ENCODE measurements at regions not wholly inside any gene's neighbourhood (a gene's known extent, or its start where the extent isn't known, plus 50 kb on each side); places are given as distances from the start of the nearest gene placed in this dataset.

GRCh38 chr5:124285071-124285470, 461.4 kb downstream of the ZNF608 start:
- Histone ChIP-seq H3K4me2 (ENCODE audit: low read depth, low read length) (no peak overlapping the region), H3K36me3 (replicated peaks in 1 of 2; ENCODE audit: control insufficient read depth in 1 of 2, insufficient read depth in 2 of 2, low read length in 2 of 2) (no peaks in the 10 kb centered on the region), H3K27ac (ENCODE audit: extremely low read length, insufficient read depth, low read length) (no peak overlapping the region), H3K27me3 (ENCODE audit: control insufficient read depth in 1 of 2, insufficient read depth in 2 of 2, low read length in 2 of 2) (no peaks in the 10 kb centered on the region), H2AFZ (ENCODE audit: low read length) (no peak overlapping the region), H3K4me1 (ENCODE audit: insufficient read depth, low read length) (peaks cover 35% of the 10 kb centered on the region), H3K4me3 (replicated peaks in 1 of 3; ENCODE audit: insufficient read depth in 1 of 3, low read depth in 2 of 3, low read length in 3 of 3) (no peak overlapping the region), H3K79me2 (ENCODE audit: insufficient read depth, low read length) (no peaks in the 10 kb centered on the region), H3K9ac (ENCODE audit: insufficient read depth, low read depth, low read length) (no peak overlapping the region), H4K20me1 (ENCODE audit: insufficient read depth, low read length) (no peaks in the 10 kb centered on the region), H3K9me3 (ENCODE audit: low read length) (no peaks in the 10 kb centered on the region)
- intact Hi-C loops (cut with micrococcal nuclease; ENCODE audit: unreplicated experiment): loop anchor here (5.0 kb wide), 1 partner anchor 348 kb away; no protein-coding TSS in a partner anchor
- WGBS (ENCODE audit: low lambda C conversion rate): 70% methylated on average over 4 of the region's 4 CpGs
- TF ChIP-seq RBM22 (optimal IDR thresholded peaks at IDR 0.05; ENCODE audit: low read length) (no peak), RNF2 (conservative IDR thresholded peaks at IDR 0.05; ENCODE audit: low read depth) (no peak), THYN1 (CRISPR knock-in tag; IDR thresholded peaks at IDR 0.05; ENCODE audit: borderline replicate concordance, low read depth) (no peak), MYC (CRISPR knock-in tag; IDR thresholded peaks at IDR 0.05; ENCODE audit: borderline replicate concordance) (no peak), ZFAT (CRISPR knock-in tag; conservative IDR thresholded peaks at IDR 0.05) (no peak), ZNF570 (CRISPR knock-in tag; IDR thresholded peaks at IDR 0.05; ENCODE audit: borderline replicate concordance) (no peak), SRF (IDR thresholded peaks at IDR 0.05; ENCODE audit: low read depth, low read length) (no peak), ZNF232 (CRISPR knock-in tag; IDR thresholded peaks at IDR 0.05; ENCODE audit: borderline replicate concordance) (no peak), SP5 (CRISPR knock-in tag; IDR thresholded peaks at IDR 0.05; ENCODE audit: borderline replicate concordance, low read depth) (no peak), ASH2L (IDR thresholded peaks at IDR 0.05; ENCODE audit: insufficient read length, low read depth, low read length) (no peak), MAFK (conservative IDR thresholded peaks at IDR 0.05 in 1 of 2, IDR thresholded peaks at IDR 0.05 in 1 of 2; ENCODE audit: low read length in 2 of 2) (no peak), TEAD2 (CRISPR knock-in tag; IDR thresholded peaks at IDR 0.05) (no peak), HDAC2 (CRISPR knock-in tag; IDR thresholded peaks at IDR 0.05) (no peak), CCAR2 (optimal IDR thresholded peaks at IDR 0.05; ENCODE audit: low read depth, low read length) (no peak)
- TF ChIP-seq, protein P1, sequence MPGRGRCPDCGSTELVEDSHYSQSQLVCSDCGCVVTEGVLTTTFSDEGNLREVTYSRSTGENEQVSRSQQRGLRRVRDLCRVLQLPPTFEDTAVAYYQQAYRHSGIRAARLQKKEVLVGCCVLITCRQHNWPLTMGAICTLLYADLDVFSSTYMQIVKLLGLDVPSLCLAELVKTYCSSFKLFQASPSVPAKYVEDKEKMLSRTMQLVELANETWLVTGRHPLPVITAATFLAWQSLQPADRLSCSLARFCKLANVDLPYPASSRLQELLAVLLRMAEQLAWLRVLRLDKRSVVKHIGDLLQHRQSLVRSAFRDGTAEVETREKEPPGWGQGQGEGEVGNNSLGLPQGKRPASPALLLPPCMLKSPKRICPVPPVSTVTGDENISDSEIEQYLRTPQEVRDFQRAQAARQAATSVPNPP (CRISPR knock-in tag; IDR thresholded peaks at IDR 0.05): no peak
- TF ChIP-seq, protein P2, sequence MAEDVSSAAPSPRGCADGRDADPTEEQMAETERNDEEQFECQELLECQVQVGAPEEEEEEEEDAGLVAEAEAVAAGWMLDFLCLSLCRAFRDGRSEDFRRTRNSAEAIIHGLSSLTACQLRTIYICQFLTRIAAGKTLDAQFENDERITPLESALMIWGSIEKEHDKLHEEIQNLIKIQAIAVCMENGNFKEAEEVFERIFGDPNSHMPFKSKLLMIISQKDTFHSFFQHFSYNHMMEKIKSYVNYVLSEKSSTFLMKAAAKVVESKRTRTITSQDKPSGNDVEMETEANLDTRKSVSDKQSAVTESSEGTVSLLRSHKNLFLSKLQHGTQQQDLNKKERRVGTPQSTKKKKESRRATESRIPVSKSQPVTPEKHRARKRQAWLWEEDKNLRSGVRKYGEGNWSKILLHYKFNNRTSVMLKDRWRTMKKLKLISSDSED (CRISPR knock-in tag; IDR thresholded peaks at IDR 0.05): no peak
- BruUV-seq (replicated peaks): no TSS peak
- no peak for DNase-seq (ENCODE audit: low spot score)
- in situ Hi-C loops (cut with HindIII; ENCODE audit: extremely low pct_ligation_motif_present, low pct_unique_long_range_greater_than_20kb): loop anchor here (25.0 kb wide), 1 partner anchor 377 kb away; no protein-coding TSS in a partner anchor
- FAIRE-seq: no peak
- CTCF ChIA-PET (ENCODE audit: low intra/inter-chr PET ratio, low total read pairs): no interaction called here
- no peak for ATAC-seq
- POLR2A ChIA-PET: no interaction called here
